IMR-90 (cell line): ENCODE measurements at regions not wholly inside any gene's neighbourhood (a gene's known extent, or its start where the extent isn't known, plus 50 kb on each side); places are given as distances from the start of the nearest gene placed in this dataset.

Experiments
- ATAC-seq: fragments of 200-7000 bp; cut with Tn5 transposase; 2 replicates; pipeline ENCODE4 v1.9.1; 2020; ENCODE audit warnings: low read depth, mild to moderate bottlenecking, moderate library complexity
- BruUV-seq: library from RNA; stranded (reverse); fragments of 400-500 nt; replicated peaks from 2 replicates; lab custom pipeline; 2021; lab: Mats Ljungman, UMichigan
- CTCF ChIA-PET: fragments of 300-600 bp; formaldehyde crosslinking; extraction: SDS; loops from one replicate; lab custom pipeline; 2021; ENCODE audit warnings: antibody characterized with exemption; lab: Yijun Ruan, JAX
- POLR2A ChIA-PET: fragments of 300-600 bp; sonication (Branson Sonifier 250); formaldehyde crosslinking; loops from one replicate; lab custom pipeline; 2022; ENCODE audit warnings: antibody characterized with exemption; ENCODE audit not compliant: unreplicated experiment; lab: Charles Lee
- DNase-seq: peaks from one replicate; pipeline ENCODE4 v3.0.0; 2013
- H2AFZ ChIP-seq: replicated peaks from 2 replicates; pipeline ENCODE3; 2013; ENCODE audit warnings: low read length, mild to moderate bottlenecking; ENCODE audit not compliant: poor library complexity
- H2AK5ac ChIP-seq: 2 replicates; pipeline ENCODE4 v1.6.1; 2013; ENCODE audit warnings: low read depth, low read length, inconsistent platforms
- H2AK9ac ChIP-seq: replicated peaks from 2 replicates; pipeline ENCODE3; 2013; ENCODE audit warnings: mild to moderate bottlenecking, low read depth, low read length, moderate library complexity; ENCODE audit not compliant: poor library complexity
- H2BK120ac ChIP-seq: 2 replicates; pipeline ENCODE4 v1.6.1; 2013; ENCODE audit warnings: low read depth, low read length, inconsistent platforms
- H2BK15ac ChIP-seq: 3 replicates; pipeline ENCODE4 v1.6.1; 2013; ENCODE audit warnings: low read depth, low read length, inconsistent platforms
- H2BK20ac ChIP-seq: 2 replicates; pipeline ENCODE4 v1.6.1; 2013; ENCODE audit warnings: low read depth, mild to moderate bottlenecking, inconsistent platforms, low read length, moderate library complexity
- H2BK5ac ChIP-seq: 2 replicates; pipeline ENCODE4 v1.6.1; 2013; ENCODE audit warnings: mild to moderate bottlenecking, low read depth, low read length, inconsistent platforms; ENCODE audit not compliant: poor library complexity, severe bottlenecking
- H3K14ac ChIP-seq: replicated peaks from 2 replicates; pipeline ENCODE4 v1.6.1; 2013; ENCODE audit warnings: low read depth, low read length, inconsistent platforms
- H3K18ac ChIP-seq: 2 replicates; pipeline ENCODE4 v1.6.1; 2013; ENCODE audit warnings: low read depth, low read length, control low read depth
- H3K23ac ChIP-seq: 2 replicates; pipeline ENCODE4 v1.6.1; 2013; ENCODE audit warnings: low read depth, low read length, inconsistent platforms
- H3K27ac ChIP-seq: 2 replicates; pipeline ENCODE4 v1.5.1; 2013; ENCODE audit warnings: mild to moderate bottlenecking, control low read depth, low read length; ENCODE audit not compliant: insufficient read depth
- H3K27me3 ChIP-seq: 2 replicates; pipeline ENCODE4 v1.6.1; 2013; ENCODE audit warnings: low read length; ENCODE audit not compliant: control insufficient read depth, insufficient read depth
- H3K36me3 ChIP-seq: 2 replicates; pipeline ENCODE4 v1.6.1; 2013; ENCODE audit warnings: low read length, mixed read lengths; ENCODE audit not compliant: control insufficient read depth, insufficient read depth
- H3K4ac ChIP-seq: 2 replicates; pipeline ENCODE4 v1.6.1; 2013; ENCODE audit warnings: low read depth, low read length, inconsistent platforms
- H3K4me1 ChIP-seq: 2 replicates; pipeline ENCODE4 v1.6.1; 2013; ENCODE audit warnings: low read length, mixed read lengths; ENCODE audit not compliant: control insufficient read depth, insufficient read depth
- H3K4me2 ChIP-seq: 2 replicates; pipeline ENCODE4 v1.6.1; 2013; ENCODE audit warnings: low read depth, mild to moderate bottlenecking, control low read depth, low read length, moderate library complexity
- H3K4me3 ChIP-seq: 2 replicates; pipeline ENCODE4 v1.5.1; 2013; ENCODE audit warnings: low read depth, mild to moderate bottlenecking, control low read depth, low read length, moderate library complexity; ENCODE audit not compliant: insufficient read depth
- H3K56ac ChIP-seq: 2 replicates; pipeline ENCODE4 v1.6.1; 2013; ENCODE audit warnings: low read length, inconsistent platforms; ENCODE audit not compliant: insufficient read depth; ENCODE audit errors: extremely low read depth
- H3K79me1 ChIP-seq, 2 experiments: 2 replicates each; pipeline ENCODE4 v1.6.1; 2013; ENCODE audit warnings: low read length in 2 of 2, inconsistent platforms in 1 of 2, low read depth in 1 of 2
- H3K9ac ChIP-seq: 2 replicates; pipeline ENCODE4 v1.6.1; 2013; ENCODE audit warnings: low read depth, low read length, control low read depth
- H3K9me1 ChIP-seq: 2 replicates; pipeline ENCODE4 v1.6.1; 2013; ENCODE audit warnings: low read length, inconsistent platforms; ENCODE audit not compliant: insufficient read depth
- H3K9me3 ChIP-seq: 2 replicates; pipeline ENCODE4 v1.6.1; 2013; ENCODE audit warnings: low read length; ENCODE audit not compliant: control insufficient read depth, insufficient read depth
- H4K20me1 ChIP-seq: 2 replicates; pipeline ENCODE4 v1.6.1; 2013; ENCODE audit warnings: low read length, inconsistent platforms; ENCODE audit not compliant: insufficient read depth
- H4K5ac ChIP-seq: 2 replicates; pipeline ENCODE4 v1.6.1; 2013; ENCODE audit warnings: mild to moderate bottlenecking, low read depth, low read length, control low read depth
- H4K8ac ChIP-seq, 2 experiments: 2 replicates each; pipeline ENCODE4 v1.6.1; 2013; ENCODE audit warnings: low read depth in 2 of 2, low read length in 2 of 2, control low read depth in 1 of 2, inconsistent platforms in 1 of 2
- H4K91ac ChIP-seq: 2 replicates; pipeline ENCODE4 v1.6.1; 2013; ENCODE audit warnings: low read depth, low read length, inconsistent platforms; ENCODE audit not compliant: insufficient read depth
- CHD1 ChIP-seq: IDR thresholded peaks from 2 replicates; pipeline ENCODE4 v1.6.1; 2012; ENCODE audit warnings: low read depth, low read length, improper control_type of control experiment
- CTCF ChIP-seq: conservative IDR thresholded peaks from 2 replicates; pipeline ENCODE4 v1.5.1; 2012; ENCODE audit warnings: mild to moderate bottlenecking, low read depth, low read length, improper control_type of control experiment
- ELK1 ChIP-seq: fragments of 150-350 bp; IDR thresholded peaks from 2 replicates; pipeline ENCODE4 v1.6.1; 2016; ENCODE audit warnings: low read depth, mild to moderate bottlenecking, low read length, moderate library complexity, borderline replicate concordance
- FOS ChIP-seq: fragments of 150-350 bp; IDR thresholded peaks from 2 replicates; pipeline ENCODE4 v1.6.1; 2016; ENCODE audit warnings: low read depth, low read length
- MXI1 ChIP-seq: IDR thresholded peaks from 2 replicates; pipeline ENCODE4 v1.6.1; 2012; ENCODE audit warnings: low read depth, mild to moderate bottlenecking, low read length, moderate library complexity, borderline replicate concordance
- WGBS, 2 experiments: methylation state at CpG; one replicate each; pipeline versions ENCODE4 v1.1.5 to v1.1.7; 2013; ENCODE audit warnings: missing lambda C conversion rate in 2 of 2; ENCODE audit not compliant: insufficient read length in 1 of 2; ENCODE audit errors: extremely low coverage in 2 of 2; 5-methylcytosine and 5-hydroxymethylcytosine counted together
- dilution Hi-C: fragments of 300-500 bp; cut with HindIII; formaldehyde crosslinking; loops from one replicate; pipeline ENCODE4 v1.14.3; 2018; ENCODE audit warnings: low sequenced_read_pairs; ENCODE audit not compliant: unreplicated experiment
- in situ Hi-C: fragments of 300-500 bp; cut with MboI; formaldehyde crosslinking; loops from 3 replicates; pipeline ENCODE4 v1.14.3; 2019; ENCODE audit warnings: low sequenced_read_pairs, inconsistent platforms, mixed read lengths
- intact Hi-C: fragments of 100-400 bp; cut with micrococcal nuclease; formaldehyde crosslinking; loops from 2 replicates; pipeline ENCODE4 v1.10.0; 2022

GRCh38 chr12:25348593-25348895, 97.8 kb upstream of the KRAS start:
- no peak overlapping the region for H2BK20ac ChIP-seq
- H3K18ac ChIP-seq = no peak overlapping the region
- WGBS, 2 experiments = no CpG with 5 or more reads among the region's 1 CpG
- no peak overlapping the region for H3K56ac ChIP-seq
- no peak overlapping the region for H3K4me3 ChIP-seq
- H2BK15ac ChIP-seq = no peak overlapping the region
- H3K4ac ChIP-seq = no peak overlapping the region
- no peak overlapping the region for H4K5ac ChIP-seq
- H3K9ac ChIP-seq = no peak overlapping the region
- H2BK5ac ChIP-seq = no peak overlapping the region
- H4K91ac ChIP-seq = no peak overlapping the region
- POLR2A ChIA-PET = no interaction called here
- no peak overlapping the region for H2BK120ac ChIP-seq
- no peaks in the 10 kb centered on the region for H3K27me3 ChIP-seq
- H3K14ac ChIP-seq = no peak overlapping the region
- H3K27ac ChIP-seq = no peak overlapping the region
- H3K9me1 ChIP-seq = no peaks in the 10 kb centered on the region
- H3K23ac ChIP-seq = no peak overlapping the region
- DNase-seq (no peak), ATAC-seq (no peak)
- BruUV-seq = no TSS peak
- TF ChIP-seq CHD1 (no peak), ELK1 (no peak), CTCF (no peak), FOS (no peak), MXI1 (no peak)
- CTCF ChIA-PET = no interaction called here
- H3K79me1 ChIP-seq = no peaks in the 10 kb centered on the region
- H4K8ac ChIP-seq = no peak overlapping the region
- dilution Hi-C loops (no loop called here), in situ Hi-C loops (no loop called here), intact Hi-C loops (loop anchor here (5.0 kb wide), 1 partner anchor 34 kb away; no protein-coding TSS in a partner anchor)
- no peak overlapping the region for H3K4me2 ChIP-seq
- no peaks in the 10 kb centered on the region for H4K20me1 ChIP-seq
- no peaks in the 10 kb centered on the region for H3K36me3 ChIP-seq
- peaks cover 4% of the 10 kb centered on the region for H3K4me1 ChIP-seq
- no peak overlapping the region for H2AK9ac ChIP-seq
- H2AFZ ChIP-seq = no peak overlapping the region
- H3K9me3 ChIP-seq = no peaks in the 10 kb centered on the region
- H2AK5ac ChIP-seq = no peak overlapping the region
